B cell (primary cell): ENCODE measurements at regions not wholly inside any gene's neighbourhood (a gene's known extent, or its start where the extent isn't known, plus 50 kb on each side); places are given as distances from the start of the nearest gene placed in this dataset.

Experiments used
- ATAC-seq: fragments of 200-7000 bp; cut with Tn5 transposase; one replicate; pipeline ENCODE4 v1.10.0; 2021; ENCODE audit warnings: low read depth, mild to moderate bottlenecking, moderate number of reproducible peaks, moderate library complexity
- CTCF ChIA-PET: fragments of 350-600 bp; sonication (Branson Sonifier 250); formaldehyde crosslinking; loops from one replicate; lab custom pipeline; 2021; ENCODE audit warnings: antibody characterized with exemption, inconsistent platforms; lab: Charles Lee
- POLR2A ChIA-PET: fragments of 350-600 bp; sonication (Branson Sonifier 250); formaldehyde crosslinking; loops from one replicate; lab custom pipeline; 2021; ENCODE audit warnings: antibody characterized with exemption; lab: Charles Lee
- DNase-seq: peaks from one replicate; pipeline ENCODE4 v3.0.0; 2013
- H2AFZ ChIP-seq: 2 replicates; pipeline ENCODE4 v1.6.1; 2012; ENCODE audit warnings: mild to moderate bottlenecking, low read depth, low read length; ENCODE audit not compliant: insufficient read depth, poor library complexity, severe bottlenecking
- H3K27ac ChIP-seq, 2 donors: 1 replicate in 1 of 2; 2 replicates in 1 of 2; pipeline ENCODE4 v1.5.1; 2012 to 2013; ENCODE audit warnings: low read length in 2 of 2, mild to moderate bottlenecking in 2 of 2, moderate library complexity in 1 of 2
- H3K27me3 ChIP-seq, 4 experiments: fragments of 200-600 bp in 1 of 4; sonication (generic) in 1 of 4; replicated peaks in 1 of 4; 1 replicate in 2 of 4; 2 replicates in 2 of 4; pipeline versions ENCODE4 v1.6.1 to v1.7.0; 2013 to 2016; ENCODE audit warnings: low read length in 3 of 4, mild to moderate bottlenecking in 2 of 4, mixed read lengths in 1 of 4, moderate library complexity in 1 of 4; ENCODE audit not compliant: insufficient read depth in 4 of 4, control insufficient read depth in 3 of 4; ENCODE audit errors: control extremely low read depth in 1 of 4
- H3K36me3 ChIP-seq, 2 experiments: replicated peaks in 1 of 2; 1 replicate in 1 of 2; 2 replicates in 1 of 2; pipeline versions ENCODE4 v1.6.1 to v1.7.1; 2013; ENCODE audit warnings: low read length in 1 of 2; ENCODE audit not compliant: insufficient read depth in 2 of 2, control insufficient read depth in 1 of 2; ENCODE audit errors: control extremely low read depth in 1 of 2, extremely low read depth in 1 of 2
- H3K4me1 ChIP-seq, 2 donors: fragments of 200-600 bp in 1 of 2; sonication (generic) in 1 of 2; 1 replicate in 1 of 2; 2 replicates in 1 of 2; pipeline versions ENCODE4 v1.5.1 to v1.6.1; 2013 to 2017; ENCODE audit warnings: low read length in 2 of 2; ENCODE audit not compliant: control insufficient read depth in 2 of 2, insufficient read depth in 2 of 2
- H3K4me2 ChIP-seq: replicated peaks from 2 replicates; pipeline ENCODE3; 2012; ENCODE audit warnings: mild to moderate bottlenecking, low read depth, low read length; ENCODE audit not compliant: poor library complexity, severe bottlenecking
- H3K4me3 ChIP-seq, 5 experiments: fragments of 200-600 bp in 1 of 5; sonication (generic) in 1 of 5; 1 replicate in 3 of 5; 2 replicates in 2 of 5; pipeline versions ENCODE4 v1.5.1 to v1.7.0; 2011 to 2016; ENCODE audit warnings: low read length in 4 of 5, mild to moderate bottlenecking in 4 of 5, low read depth in 2 of 5, control low read depth in 1 of 5, moderate library complexity in 1 of 5; ENCODE audit not compliant: insufficient read depth in 1 of 5; ENCODE audit errors: control extremely low read depth in 1 of 5, extremely low read depth in 1 of 5
- H3K79me2 ChIP-seq: fragments of 200-600 bp; sonication (generic); one replicate; pipeline ENCODE4 v1.6.0; 2016; ENCODE audit warnings: low read length; ENCODE audit not compliant: control insufficient read depth, insufficient read depth
- H3K9ac ChIP-seq: fragments of 200-600 bp; sonication (generic); 2 replicates; pipeline ENCODE4 v1.6.1; 2017; ENCODE audit warnings: mild to moderate bottlenecking, low read length, moderate library complexity
- H3K9me3 ChIP-seq, 3 donors: one replicate each; pipeline versions ENCODE4 v1.6.1 to v1.7.1; 2013; ENCODE audit warnings: low read length in 2 of 3; ENCODE audit not compliant: control insufficient read depth in 2 of 3, insufficient read depth in 1 of 3; ENCODE audit errors: control extremely low read depth in 1 of 3
- H4K20me1 ChIP-seq: 2 replicates; pipeline ENCODE4 v1.6.0; 2012; ENCODE audit warnings: mild to moderate bottlenecking, low read length; ENCODE audit not compliant: insufficient read depth, control insufficient read depth, poor library complexity, severe bottlenecking
- H3K27ac Mint-ChIP-seq: one replicate; pipeline ENCODE4 v1.8.0; 2021; ENCODE audit warnings: mixed read lengths
- H3K27me3 Mint-ChIP-seq: one replicate; pipeline ENCODE4 v1.8.0; 2021; ENCODE audit warnings: mixed read lengths
- H3K4me1 Mint-ChIP-seq: one replicate; pipeline ENCODE4 v1.8.0; 2021; ENCODE audit warnings: mixed read lengths
- H3K4me3 Mint-ChIP-seq: one replicate; pipeline ENCODE4 v1.8.0; 2021; ENCODE audit warnings: mixed read lengths
- H3K9me3 Mint-ChIP-seq: one replicate; pipeline ENCODE4 v1.8.0; 2022; ENCODE audit warnings: mixed read lengths; ENCODE audit not compliant: insufficient read depth
- CTCF ChIP-seq: fragments of 200-600 bp; IDR thresholded peaks from one replicate; pipeline ENCODE4 v1.8.0; 2022; ENCODE audit warnings: antibody characterized with exemption, mild to moderate bottlenecking
- EZH2 ChIP-seq: IDR thresholded peaks from 2 replicates; pipeline ENCODE4 v1.6.1; 2012; ENCODE audit warnings: borderline replicate concordance, low read depth, mild to moderate bottlenecking, moderate library complexity, low read length; ENCODE audit not compliant: insufficient read depth, poor library complexity, severe bottlenecking
- WGBS: methylation state at CpG from one replicate; pipeline ENCODE4 v1.1.5; 2013; ENCODE audit warnings: missing lambda C conversion rate; ENCODE audit not compliant: insufficient coverage; 5-methylcytosine and 5-hydroxymethylcytosine counted together
- intact Hi-C: fragments of 100-400 bp; cut with micrococcal nuclease; formaldehyde crosslinking; loops from one replicate; pipeline ENCODE4 v1.10.0; 2022

GRCh38 chr5:20466512-20466911 is 478.5 kb upstream of the CDH18 start:
- ATAC-seq (no peak), DNase-seq (no peak)
- Histone ChIP-seq H3K4me3 (no peak overlapping the region), H3K27me3 (no peaks in the 10 kb centered on the region), H3K4me1 (no peaks in the 10 kb centered on the region), H3K79me2 (no peaks in the 10 kb centered on the region), H3K27ac (no peak overlapping the region), H2AFZ (no peak overlapping the region), H3K4me2 (no peak overlapping the region), H4K20me1 (no peaks in the 10 kb centered on the region), H3K9ac (no peak overlapping the region), H3K9me3 (peaks cover 0 to 2% (median 0%) of the 10 kb centered on the region in 3 donors), H3K36me3 (no peaks in the 10 kb centered on the region)
- POLR2A ChIA-PET = no interaction called here
- Mint-ChIP-seq H3K27me3 (no peaks in the 10 kb centered on the region), H3K4me1 (no peaks in the 10 kb centered on the region), H3K9me3 (peaks cover 2% of the 10 kb centered on the region), H3K4me3 (no peak overlapping the region), H3K27ac (no peak overlapping the region)
- no CpG with 5 or more reads among the region's 1 CpG for WGBS
- intact Hi-C loops = no loop called here
- CTCF ChIA-PET = no interaction called here
- TF ChIP-seq EZH2 = no peak
- TF ChIP-seq CTCF = no peak

GRCh38 chr5:20463206-20463605 is 475.2 kb upstream of the CDH18 start:
- H3K9me3 ChIP-seq = no peaks in the 10 kb centered on the region
- no peaks in the 10 kb centered on the region for H3K79me2 ChIP-seq
- no peak overlapping the region for H3K27ac Mint-ChIP-seq
- H3K4me3 Mint-ChIP-seq = no peak overlapping the region
- 83% methylated on average over 1 of the region's 4 CpGs for WGBS
- no peaks in the 10 kb centered on the region for H3K4me1 Mint-ChIP-seq
- H3K4me2 ChIP-seq = no peak overlapping the region
- no peaks in the 10 kb centered on the region for H3K4me1 ChIP-seq
- ATAC-seq = no peak
- H3K9me3 Mint-ChIP-seq = peaks cover 2% of the 10 kb centered on the region
- no peak overlapping the region for H2AFZ ChIP-seq
- CTCF ChIA-PET = no interaction called here
- intact Hi-C loops = no loop called here
- DNase-seq = no peak
- H3K4me3 ChIP-seq = no peak overlapping the region
- no peak overlapping the region for H3K27ac ChIP-seq
- no peaks in the 10 kb centered on the region for H3K27me3 Mint-ChIP-seq
- no peaks in the 10 kb centered on the region for H3K36me3 ChIP-seq
- no peak overlapping the region for H3K9ac ChIP-seq
- POLR2A ChIA-PET = no interaction called here
- TF ChIP-seq EZH2 = no peak
- TF ChIP-seq CTCF = no peak
- H4K20me1 ChIP-seq = no peaks in the 10 kb centered on the region
- H3K27me3 ChIP-seq = no peaks in the 10 kb centered on the region
